ENCODE measurements at regions not wholly inside any gene's neighbourhood (a gene's known extent, or its start where the extent isn't known, plus 50 kb on each side); places are given as distances from the start of the nearest gene placed in this dataset.
"Not testable (repeated sequence)": the region's sequence is repeated elsewhere in the genome, so short reads cannot be mapped to it uniquely, and the experiment has no call there.

DNA sequence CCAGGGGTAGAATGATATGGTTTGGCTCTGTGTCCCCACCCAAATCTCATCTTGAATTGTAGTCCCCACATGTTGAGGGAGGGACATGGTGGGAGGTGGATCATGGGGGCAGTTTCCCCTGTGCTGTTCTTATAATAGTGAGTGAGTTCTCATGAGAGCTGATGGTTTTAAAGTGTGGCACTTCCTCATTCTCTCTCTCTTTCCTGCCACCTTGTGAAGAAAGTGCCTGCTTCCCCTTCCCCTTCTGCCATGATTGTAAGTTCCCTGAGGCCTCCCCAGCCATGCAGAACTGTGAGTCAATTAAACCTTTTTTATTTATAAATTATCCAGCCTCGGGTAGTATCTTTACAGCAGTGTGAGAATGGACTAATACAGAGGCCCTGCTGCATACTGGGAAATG, 201.1 kb downstream of the LARP7 start:
- H3K79me2 ChIP-seq (ENCODE audit: control insufficient read depth, insufficient read depth, low read length); H3K18ac ChIP-seq (ENCODE audit: low read length); H3K36me3 ChIP-seq (ENCODE audit: control insufficient read depth, insufficient read depth, low read length); H3K4me2 ChIP-seq (ENCODE audit: low read length); H3K23ac ChIP-seq (ENCODE audit: low read length); H3K27ac ChIP-seq (ENCODE audit: low read depth, low read length); H3K4me1 ChIP-seq (ENCODE audit: control insufficient read depth, low read depth, low read length); H2BK5ac ChIP-seq (ENCODE audit: low read length); H4K8ac ChIP-seq (ENCODE audit: low read depth, low read length); H3K9ac ChIP-seq (ENCODE audit: low read length); H3K79me1 ChIP-seq (ENCODE audit: low read length); DNase-seq; H4K5ac ChIP-seq (ENCODE audit: low read length); H2AK5ac ChIP-seq (ENCODE audit: low read length); H2BK120ac ChIP-seq (ENCODE audit: low read depth, low read length); H2BK15ac ChIP-seq (replicated peaks; ENCODE audit: low read depth); H3K56ac ChIP-seq (ENCODE audit: low read length); H3K4ac ChIP-seq (ENCODE audit: low read depth, low read length); H3K27me3 ChIP-seq (ENCODE audit: insufficient read depth, low read length, poor library complexity); H3K4me3 ChIP-seq (ENCODE audit: low read length): not testable (repeated sequence)
- WGBS (ENCODE audit: extremely low coverage, insufficient coverage, low lambda C conversion rate), result no CpG with 5 or more reads among the region's 1 CpG

DNA sequence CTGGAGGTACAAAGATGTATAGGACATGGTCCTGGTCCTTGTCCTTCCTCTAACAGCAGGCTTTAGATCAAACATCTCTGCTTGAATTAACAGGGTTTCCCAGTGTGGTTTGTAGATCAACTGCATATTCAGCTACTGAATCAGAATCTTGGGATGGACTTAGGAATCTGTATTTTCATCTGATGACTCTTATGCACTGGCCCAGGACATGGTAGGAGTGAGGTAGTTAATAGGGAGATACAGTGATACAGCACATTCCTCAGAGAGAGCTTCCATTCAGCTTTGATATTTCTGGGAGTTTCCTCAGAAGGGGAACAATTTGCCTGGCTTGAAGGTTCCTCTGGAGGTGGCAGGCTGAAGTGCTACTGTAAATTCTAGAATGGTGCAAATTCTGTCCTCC, 203.1 kb downstream of the LARP7 start:
- Histone ChIP-seq H3K4me2 (ENCODE audit: low read length) (no peak overlapping the region), H3K36me3 (ENCODE audit: control insufficient read depth, insufficient read depth, low read length) (no peaks in the 10 kb centered on the region), H3K56ac (ENCODE audit: low read length) (no peak overlapping the region), H3K27ac (ENCODE audit: low read depth, low read length) (no peak overlapping the region), H3K9ac (ENCODE audit: low read length) (no peak overlapping the region), H2BK15ac (replicated peaks; ENCODE audit: low read depth) (no peak overlapping the region), H3K27me3 (ENCODE audit: insufficient read depth, low read length, poor library complexity) (no peaks in the 10 kb centered on the region), H4K5ac (ENCODE audit: low read length) (no peak overlapping the region), H2AK5ac (ENCODE audit: low read length) (no peak overlapping the region), H3K18ac (ENCODE audit: low read length) (no peak overlapping the region), H4K8ac (ENCODE audit: low read depth, low read length) (no peak overlapping the region), H2BK120ac (ENCODE audit: low read depth, low read length) (no peak overlapping the region), H3K23ac (ENCODE audit: low read length) (no peak overlapping the region), H3K4me3 (ENCODE audit: low read length) (no peak overlapping the region), H3K79me1 (ENCODE audit: low read length) (peaks cover 7% of the 10 kb centered on the region), H2BK5ac (ENCODE audit: low read length) (no peak overlapping the region), H3K79me2 (ENCODE audit: control insufficient read depth, insufficient read depth, low read length) (peaks cover 5% of the 10 kb centered on the region), H3K4me1 (ENCODE audit: control insufficient read depth, low read depth, low read length) (no peaks in the 10 kb centered on the region), H3K4ac (ENCODE audit: low read depth, low read length) (no peak overlapping the region)
- peak; percentile 72 for DNase-seq

- H3K27ac ChIP-seq (ENCODE audit: low read depth, low read length), result no peak overlapping the region
- H3K79me1 ChIP-seq (ENCODE audit: low read length), result peaks cover 7% of the 10 kb centered on the region
- no peak overlapping the region for H3K23ac ChIP-seq (ENCODE audit: low read length)
- H3K27me3 ChIP-seq (ENCODE audit: insufficient read depth, low read length, poor library complexity), result no peaks in the 10 kb centered on the region
- H3K79me2 ChIP-seq (ENCODE audit: control insufficient read depth, insufficient read depth, low read length), result peaks cover 5% of the 10 kb centered on the region
- no peaks in the 10 kb centered on the region for H3K4me1 ChIP-seq (ENCODE audit: control insufficient read depth, low read depth, low read length)
- no peak overlapping the region for H3K4me3 ChIP-seq (ENCODE audit: low read length)
- H4K8ac ChIP-seq (ENCODE audit: low read depth, low read length), result no peak overlapping the region
- no peak overlapping the region for H2BK5ac ChIP-seq (ENCODE audit: low read length)
- H3K4ac ChIP-seq (ENCODE audit: low read depth, low read length), result no peak overlapping the region
- DNase-seq, result no peak
- no peak overlapping the region for H4K5ac ChIP-seq (ENCODE audit: low read length)
- no peak overlapping the region for H3K9ac ChIP-seq (ENCODE audit: low read length)
- H3K18ac ChIP-seq (ENCODE audit: low read length), result no peak overlapping the region
- WGBS (ENCODE audit: extremely low coverage, insufficient coverage, low lambda C conversion rate), result no CpG with 5 or more reads among the region's 1 CpG
- no peak overlapping the region for H2BK120ac ChIP-seq (ENCODE audit: low read depth, low read length)
- H3K56ac ChIP-seq (ENCODE audit: low read length), result no peak overlapping the region
- H2AK5ac ChIP-seq (ENCODE audit: low read length), result no peak overlapping the region
- no peak overlapping the region for H2BK15ac ChIP-seq (replicated peaks; ENCODE audit: low read depth)
- H3K36me3 ChIP-seq (ENCODE audit: control insufficient read depth, insufficient read depth, low read length), result no peaks in the 10 kb centered on the region
- H3K4me2 ChIP-seq (ENCODE audit: low read length), result no peak overlapping the region
Measured at GRCh38 chr4:112840619-112841018, 203.7 kb downstream of the LARP7 start.

GRCh38 chr4:112842513-112842912, 205.6 kb downstream of the LARP7 start:
- Histone ChIP-seq H3K4me3 (ENCODE audit: low read length) (no peak overlapping the region), H2BK120ac (ENCODE audit: low read depth, low read length) (no peak overlapping the region), H3K18ac (ENCODE audit: low read length) (no peak overlapping the region), H3K79me2 (ENCODE audit: control insufficient read depth, insufficient read depth, low read length) (peaks cover 5% of the 10 kb centered on the region), H2BK5ac (ENCODE audit: low read length) (no peak overlapping the region), H3K27me3 (ENCODE audit: insufficient read depth, low read length, poor library complexity) (no peaks in the 10 kb centered on the region), H3K79me1 (ENCODE audit: low read length) (peaks cover 7% of the 10 kb centered on the region), H2BK15ac (replicated peaks; ENCODE audit: low read depth) (no peak overlapping the region), H3K4me1 (ENCODE audit: control insufficient read depth, low read depth, low read length) (no peaks in the 10 kb centered on the region), H3K4ac (ENCODE audit: low read depth, low read length) (no peak overlapping the region), H3K9ac (ENCODE audit: low read length) (no peak overlapping the region), H3K23ac (ENCODE audit: low read length) (no peak overlapping the region), H3K56ac (ENCODE audit: low read length) (no peak overlapping the region), H4K8ac (ENCODE audit: low read depth, low read length) (no peak overlapping the region), H3K27ac (ENCODE audit: low read depth, low read length) (no peak overlapping the region), H4K5ac (ENCODE audit: low read length) (no peak overlapping the region), H3K4me2 (ENCODE audit: low read length) (no peak overlapping the region), H2AK5ac (ENCODE audit: low read length) (no peak overlapping the region), H3K36me3 (ENCODE audit: control insufficient read depth, insufficient read depth, low read length) (no peaks in the 10 kb centered on the region)
- no CpG with 5 or more reads among the region's 10 CpGs for WGBS (ENCODE audit: extremely low coverage, insufficient coverage, low lambda C conversion rate)
- DNase-seq, result no peak

DNA sequence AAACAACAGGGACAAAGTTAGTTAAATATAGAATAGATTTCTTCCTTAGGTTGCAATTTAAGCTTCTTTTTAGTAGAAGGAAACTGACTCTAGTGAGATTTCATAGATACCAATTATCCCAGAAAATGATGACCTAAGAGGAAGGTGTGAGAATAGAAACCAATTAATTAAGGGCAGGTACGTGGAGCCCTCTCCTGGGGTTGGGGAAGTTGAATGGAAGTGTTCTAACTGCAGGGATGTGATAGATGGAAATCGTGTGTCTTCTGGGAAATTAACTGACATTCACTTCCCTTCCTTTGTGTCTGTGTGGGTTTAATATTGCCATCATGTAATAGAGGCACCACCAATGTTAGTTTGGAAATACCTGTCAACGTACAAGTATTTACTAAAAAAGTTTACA, 204.1 kb upstream of the ANK2 start:
- no CpG with 5 or more reads among the region's 3 CpGs for WGBS (ENCODE audit: extremely low coverage, insufficient coverage, low lambda C conversion rate)
- no peaks in the 10 kb centered on the region for H3K4me1 ChIP-seq (ENCODE audit: control insufficient read depth, low read depth, low read length)
- no peaks in the 10 kb centered on the region for H3K36me3 ChIP-seq (ENCODE audit: control insufficient read depth, insufficient read depth, low read length)

DNA sequence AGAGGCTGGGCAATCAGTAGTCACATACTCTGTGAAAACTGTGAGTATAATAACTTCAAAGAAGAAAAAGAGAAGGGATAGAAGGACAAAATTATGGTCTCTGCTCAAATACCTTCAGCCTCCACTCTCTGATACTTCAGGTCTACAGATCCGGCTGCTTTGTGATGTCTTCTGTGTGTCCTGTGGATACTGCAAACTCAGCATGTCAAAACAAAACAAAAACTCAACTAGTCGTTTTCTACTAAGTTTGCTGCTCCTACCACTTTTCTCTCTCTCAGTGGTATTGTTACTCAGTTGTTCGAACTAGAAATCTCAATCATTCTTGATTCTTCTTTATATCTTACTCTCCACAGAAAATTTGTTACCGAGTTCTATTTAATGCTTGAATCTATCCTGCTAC, 202.4 kb upstream of the ANK2 start:
- peaks cover 7% of the 10 kb centered on the region for H3K79me1 ChIP-seq (ENCODE audit: low read length)
- H2BK5ac ChIP-seq (ENCODE audit: low read length), result no peak overlapping the region
- no peak overlapping the region for H2AK5ac ChIP-seq (ENCODE audit: low read length)
- DNase-seq, result no peak
- H3K23ac ChIP-seq (ENCODE audit: low read length), result no peak overlapping the region
- no peaks in the 10 kb centered on the region for H3K27me3 ChIP-seq (ENCODE audit: insufficient read depth, low read length, poor library complexity)
- no peak overlapping the region for H4K5ac ChIP-seq (ENCODE audit: low read length)
- H3K9ac ChIP-seq (ENCODE audit: low read length), result no peak overlapping the region
- no peaks in the 10 kb centered on the region for H3K36me3 ChIP-seq (ENCODE audit: control insufficient read depth, insufficient read depth, low read length)
- no peak overlapping the region for H3K27ac ChIP-seq (ENCODE audit: low read depth, low read length)
- H4K8ac ChIP-seq (ENCODE audit: low read depth, low read length), result no peak overlapping the region
- WGBS (ENCODE audit: extremely low coverage, insufficient coverage, low lambda C conversion rate), result no CpG with 5 or more reads among the region's 4 CpGs
- H3K4me1 ChIP-seq (ENCODE audit: control insufficient read depth, low read depth, low read length), result no peaks in the 10 kb centered on the region
- no peak overlapping the region for H2BK120ac ChIP-seq (ENCODE audit: low read depth, low read length)
- no peak overlapping the region for H3K56ac ChIP-seq (ENCODE audit: low read length)
- no peak overlapping the region for H3K18ac ChIP-seq (ENCODE audit: low read length)
- H3K4ac ChIP-seq (ENCODE audit: low read depth, low read length), result no peak overlapping the region
- H3K79me2 ChIP-seq (ENCODE audit: control insufficient read depth, insufficient read depth, low read length), result peaks cover 2% of the 10 kb centered on the region
- no peak overlapping the region for H3K4me2 ChIP-seq (ENCODE audit: low read length)
- no peak overlapping the region for H3K4me3 ChIP-seq (ENCODE audit: low read length)
- H2BK15ac ChIP-seq (replicated peaks; ENCODE audit: low read depth), result no peak overlapping the region

More for the DNA sequence above, 204.1 kb upstream of the ANK2 start:
- peaks cover 7% of the 10 kb centered on the region for H3K79me1 ChIP-seq (ENCODE audit: low read length)
- H4K5ac ChIP-seq (ENCODE audit: low read length), result no peak overlapping the region
- no peak overlapping the region for H3K18ac ChIP-seq (ENCODE audit: low read length)
- no peaks in the 10 kb centered on the region for H3K27me3 ChIP-seq (ENCODE audit: insufficient read depth, low read length, poor library complexity)
- H2BK120ac ChIP-seq (ENCODE audit: low read depth, low read length), result no peak overlapping the region
- H3K9ac ChIP-seq (ENCODE audit: low read length), result no peak overlapping the region
- H2BK5ac ChIP-seq (ENCODE audit: low read length), result no peak overlapping the region
- H3K27ac ChIP-seq (ENCODE audit: low read depth, low read length), result no peak overlapping the region
- H2BK15ac ChIP-seq (replicated peaks; ENCODE audit: low read depth), result no peak overlapping the region
- no peak overlapping the region for H2AK5ac ChIP-seq (ENCODE audit: low read length)
- peaks cover 3% of the 10 kb centered on the region for H3K79me2 ChIP-seq (ENCODE audit: control insufficient read depth, insufficient read depth, low read length)
- no peak overlapping the region for H3K23ac ChIP-seq (ENCODE audit: low read length)
- no peak overlapping the region for H4K8ac ChIP-seq (ENCODE audit: low read depth, low read length)
- H3K4me3 ChIP-seq (ENCODE audit: low read length), result no peak overlapping the region
- H3K4me2 ChIP-seq (ENCODE audit: low read length), result no peak overlapping the region
- no peak overlapping the region for H3K4ac ChIP-seq (ENCODE audit: low read depth, low read length)
- DNase-seq, result no peak
- no peak overlapping the region for H3K56ac ChIP-seq (ENCODE audit: low read length)
